ENCODE measurements at regions not wholly inside any gene's neighbourhood (a gene's known extent, or its start where the extent isn't known, plus 50 kb on each side); places are given as distances from the start of the nearest gene placed in this dataset.

GRCh38 chr5:30686530-30686929 is 507.0 kb upstream of the CDH6 start:
- TF ChIP-seq REST (IDR thresholded peaks at IDR 0.05; ENCODE audit: insufficient replicate concordance, low read depth) (no peak), CTCF (IDR thresholded peaks at IDR 0.05; ENCODE audit: insufficient read depth, low read length) (no peak), GABPA (IDR thresholded peaks at IDR 0.05; ENCODE audit: low read depth) (no peak), SPI1 (IDR thresholded peaks at IDR 0.05; ENCODE audit: borderline replicate concordance, low read depth) (no peak)

All from HL-60 (cell line).